GM18517 (cell line): ENCODE measurements at regions not wholly inside any gene's neighbourhood (a gene's known extent, or its start where the extent isn't known, plus 50 kb on each side); places are given as distances from the start of the nearest gene placed in this dataset.

Experiments used
- ATAC-seq: cut with Tn5 transposase; IDR thresholded peaks from one replicate; pipeline ENCODE4 v1.9.1; 2021; ENCODE audit warnings: mild to moderate bottlenecking, moderate library complexity; ENCODE audit not compliant: unreplicated experiment

GRCh38 chr3:83092521-83093221 lies 1331.2 kb upstream of the GBE1 start:
- ATAC-seq: no peak

- ATAC-seq: no peak
Observed at GRCh38 chr3:83076041-83076440, 1314.6 kb upstream of the GBE1 start.

GRCh38 chr3:83074485-83074884 lies 1313.0 kb upstream of the GBE1 start:
- ATAC-seq: no peak

GRCh38 chr3:83065851-83066460 lies 1304.5 kb upstream of the GBE1 start:
- no peak for ATAC-seq

GRCh38 chr3:83063446-83063845 lies 1302.0 kb upstream of the GBE1 start:
- ATAC-seq: no peak

GRCh38 chr3:83048556-83048955 lies 1287.1 kb upstream of the GBE1 start:
- ATAC-seq: no peak

GRCh38 chr3:83039422-83039821 lies 1278.0 kb upstream of the GBE1 start:
- no peak for ATAC-seq

GRCh38 chr3:83035704-83036010 lies 1274.2 kb upstream of the GBE1 start:
- no peak for ATAC-seq

- ATAC-seq: no peak
Observed at GRCh38 chr3:83034806-83035703, 1273.6 kb upstream of the GBE1 start.

GRCh38 chr3:83033133-83033532 lies 1271.7 kb upstream of the GBE1 start:
- no peak for ATAC-seq

GRCh38 chr3:83023086-83023485 lies 1261.6 kb upstream of the GBE1 start:
- ATAC-seq: no peak

GRCh38 chr3:83011481-83011880 lies 1250.0 kb upstream of the GBE1 start:
- no peak for ATAC-seq

GRCh38 chr3:83003917-83004316 lies 1242.5 kb upstream of the GBE1 start:
- no peak for ATAC-seq

- no peak for ATAC-seq
Observed at GRCh38 chr3:83002869-83003445, 1241.5 kb upstream of the GBE1 start.

GRCh38 chr3:82999777-83000176 lies 1238.3 kb upstream of the GBE1 start:
- ATAC-seq: no peak

GRCh38 chr3:82978368-82978767 lies 1216.9 kb upstream of the GBE1 start:
- ATAC-seq: no peak

GRCh38 chr3:82977871-82978270 lies 1216.4 kb upstream of the GBE1 start:
- ATAC-seq: no peak

- ATAC-seq: no peak
Observed at GRCh38 chr3:82973791-82974190, 1212.3 kb upstream of the GBE1 start.

GRCh38 chr3:82960379-82960778 lies 1198.9 kb upstream of the GBE1 start:
- no peak for ATAC-seq

- ATAC-seq: no peak
Observed at GRCh38 chr3:82957696-82958095, 1196.3 kb upstream of the GBE1 start.

GRCh38 chr3:82957079-82957478 lies 1195.6 kb upstream of the GBE1 start:
- ATAC-seq: no peak

- ATAC-seq: no peak
Observed at GRCh38 chr3:82954486-82954885, 1193.0 kb upstream of the GBE1 start.
